SK-N-SH treated with all-trans-retinoic acid at 6 μM for 48 hours (cell line): ENCODE measurements at regions not wholly inside any gene's neighbourhood (a gene's known extent, or its start where the extent isn't known, plus 50 kb on each side); places are given as distances from the start of the nearest gene placed in this dataset.

Experiments
- ATAC-seq: fragments of 200-7000 bp; cut with Tn5 transposase; 3 replicates; pipeline ENCODE4 v1.9.1; 2020; ENCODE audit warnings: mild to moderate bottlenecking, moderate library complexity
- ARNTL ChIP-seq: fragments of 450-650 bp; formaldehyde crosslinking; IDR thresholded peaks from 2 replicates; pipeline ENCODE4 v1.5.0; 2020; ENCODE audit warnings: low read depth, mild to moderate bottlenecking, moderate library complexity, borderline replicate concordance
- BACH2 ChIP-seq: fragments of 250-450 bp; sonication (Bioruptor Pico); IDR thresholded peaks from 2 replicates; pipeline ENCODE4 v1.9.0; 2021; ENCODE audit warnings: mild to moderate bottlenecking, borderline replicate concordance
- CSDC2 ChIP-seq: fragments of 250-450 bp; sonication (Bioruptor Pico); IDR thresholded peaks from 2 replicates; pipeline ENCODE4 v1.5.0; 2020; ENCODE audit warnings: mild to moderate bottlenecking, moderate library complexity
- ESRRG ChIP-seq: fragments of 250-450 bp; sonication (Bioruptor Pico); IDR thresholded peaks from 2 replicates; pipeline ENCODE4 v1.6.1; 2021; ENCODE audit warnings: mild to moderate bottlenecking
- GLIS3 ChIP-seq: fragments of 250-450 bp; sonication (Bioruptor Pico); IDR thresholded peaks from 2 replicates; pipeline ENCODE4 v1.5.0; 2020; ENCODE audit warnings: mild to moderate bottlenecking, moderate library complexity
- ISL1 ChIP-seq: fragments of 250-450 bp; sonication (Bioruptor Pico); IDR thresholded peaks from 2 replicates; pipeline ENCODE4 v2.1.2; 2022; ENCODE audit warnings: mild to moderate bottlenecking, moderate library complexity
- OSR1 ChIP-seq: fragments of 250-450 bp; sonication (Bioruptor Pico); IDR thresholded peaks from 2 replicates; pipeline ENCODE4 v1.8.0; 2022; ENCODE audit warnings: moderate library complexity, mild to moderate bottlenecking, inconsistent platforms
- PPARA ChIP-seq: fragments of 250-450 bp; sonication (Bioruptor Pico); IDR thresholded peaks from 2 replicates; pipeline ENCODE4 v1.5.0; 2020; ENCODE audit warnings: mild to moderate bottlenecking, borderline replicate concordance
- RARB ChIP-seq: fragments of 250-450 bp; sonication (Bioruptor Pico); IDR thresholded peaks from 2 replicates; pipeline ENCODE4 v1.8.0; 2021; ENCODE audit warnings: mild to moderate bottlenecking, moderate library complexity
- SNAI2 ChIP-seq: fragments of 250-450 bp; sonication (Bioruptor Pico); IDR thresholded peaks from 2 replicates; pipeline ENCODE4 v1.5.0; 2020; ENCODE audit warnings: mild to moderate bottlenecking, moderate library complexity
- TCF4 ChIP-seq: fragments of 250-450 bp; sonication (Bioruptor Pico); IDR thresholded peaks from 2 replicates; pipeline ENCODE4 v1.8.0; 2021; ENCODE audit warnings: mild to moderate bottlenecking, moderate library complexity, borderline replicate concordance
- TOX ChIP-seq: fragments of 250-450 bp; sonication (Bioruptor Pico); IDR thresholded peaks from 2 replicates; pipeline ENCODE4 v1.8.0; 2021; ENCODE audit warnings: mild to moderate bottlenecking, moderate library complexity, borderline replicate concordance
- ZC3H10 ChIP-seq: fragments of 250-450 bp; sonication (Bioruptor Pico); IDR thresholded peaks from 2 replicates; pipeline ENCODE4 v1.5.1; 2021; ENCODE audit warnings: mild to moderate bottlenecking, moderate library complexity
- ZFP3 ChIP-seq: fragments of 250-450 bp; sonication (Bioruptor Pico); IDR thresholded peaks from 2 replicates; pipeline ENCODE4 v1.5.0; 2020; ENCODE audit warnings: mild to moderate bottlenecking, moderate library complexity
- ZFP30 ChIP-seq: fragments of 450-650 bp; formaldehyde crosslinking; IDR thresholded peaks from 2 replicates; pipeline ENCODE4 v1.5.0; 2022; ENCODE audit warnings: mild to moderate bottlenecking, moderate library complexity
- ZNF565 ChIP-seq: fragments of 450-650 bp; formaldehyde crosslinking; conservative IDR thresholded peaks from 2 replicates; pipeline ENCODE4 v1.5.0; 2020; ENCODE audit warnings: low read depth, mild to moderate bottlenecking, moderate library complexity
- ZNF70 ChIP-seq: fragments of 450-650 bp; formaldehyde crosslinking; IDR thresholded peaks from 2 replicates; pipeline ENCODE4 v1.5.0; 2020; ENCODE audit warnings: mild to moderate bottlenecking, moderate library complexity
- ZNF8 ChIP-seq: fragments of 450-650 bp; formaldehyde crosslinking; IDR thresholded peaks from 2 replicates; pipeline ENCODE4 v1.5.0; 2020; ENCODE audit warnings: mild to moderate bottlenecking, moderate library complexity
- TF ChIP-seq, protein P1 (sequence below): fragments of 250-450 bp; sonication (Bioruptor Pico); IDR thresholded peaks from 2 replicates; pipeline ENCODE4 v1.8.0; 2021; ENCODE audit warnings: low read depth, mild to moderate bottlenecking, moderate library complexity, borderline replicate concordance
- TF ChIP-seq, protein P2 (sequence below): fragments of 250-450 bp; sonication (Bioruptor Pico); IDR thresholded peaks from 2 replicates; pipeline ENCODE4 v1.5.0; 2020; ENCODE audit warnings: mild to moderate bottlenecking, moderate library complexity
- TF ChIP-seq, protein P3 (sequence below): fragments of 250-450 bp; sonication (Bioruptor Pico); IDR thresholded peaks from 2 replicates; pipeline ENCODE4 v1.5.1; 2021; ENCODE audit warnings: mild to moderate bottlenecking, moderate library complexity
- TF ChIP-seq, protein P4 (sequence below): fragments of 250-450 bp; sonication (Bioruptor Pico); IDR thresholded peaks from 2 replicates; pipeline ENCODE4 v1.8.0; 2020; ENCODE audit warnings: mild to moderate bottlenecking, moderate library complexity, borderline replicate concordance
- TF ChIP-seq, protein P5 (sequence below): fragments of 250-450 bp; sonication (Bioruptor Pico); IDR thresholded peaks from 2 replicates; pipeline ENCODE4 v1.5.1; 2020; ENCODE audit warnings: low read depth, mild to moderate bottlenecking, moderate library complexity

DNA sequence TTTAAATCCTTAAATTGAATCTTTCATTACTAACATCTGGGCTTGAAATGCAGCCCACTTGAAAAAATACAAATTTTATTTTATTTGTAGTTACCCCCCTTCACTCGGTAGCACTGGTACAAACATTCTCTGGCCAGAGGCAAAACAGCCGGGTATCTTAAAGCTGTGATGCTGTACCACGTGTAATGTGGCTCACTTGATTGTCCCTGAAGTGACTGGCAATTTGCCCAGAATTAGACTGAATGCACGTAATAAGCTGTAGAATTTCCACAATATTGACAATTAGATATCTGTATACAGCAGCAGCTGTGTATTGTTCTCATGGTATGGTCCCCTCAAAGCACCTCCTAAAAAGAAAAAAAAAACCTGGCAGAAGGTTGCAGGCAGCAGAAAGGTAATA, 192.8 kb upstream of the TBC1D5 start:
- ATAC-seq, result no peak; the same call in 2 of the 3 replicates
- no peak for TF ChIP-seq GLIS3 (CRISPR knock-in tag)
- TF ChIP-seq, protein P1, sequence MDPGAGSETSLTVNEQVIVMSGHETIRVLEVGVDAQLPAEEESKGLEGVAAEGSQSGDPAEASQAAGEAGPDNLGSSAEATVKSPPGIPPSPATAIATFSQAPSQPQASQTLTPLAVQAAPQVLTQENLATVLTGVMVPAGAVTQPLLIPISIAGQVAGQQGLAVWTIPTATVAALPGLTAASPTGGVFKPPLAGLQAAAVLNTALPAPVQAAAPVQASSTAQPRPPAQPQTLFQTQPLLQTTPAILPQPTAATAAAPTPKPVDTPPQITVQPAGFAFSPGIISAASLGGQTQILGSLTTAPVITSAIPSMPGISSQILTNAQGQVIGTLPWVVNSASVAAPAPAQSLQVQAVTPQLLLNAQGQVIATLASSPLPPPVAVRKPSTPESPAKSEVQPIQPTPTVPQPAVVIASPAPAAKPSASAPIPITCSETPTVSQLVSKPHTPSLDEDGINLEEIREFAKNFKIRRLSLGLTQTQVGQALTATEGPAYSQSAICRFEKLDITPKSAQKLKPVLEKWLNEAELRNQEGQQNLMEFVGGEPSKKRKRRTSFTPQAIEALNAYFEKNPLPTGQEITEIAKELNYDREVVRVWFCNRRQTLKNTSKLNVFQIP, result no peak
- TF ChIP-seq TOX (CRISPR knock-in tag), result no peak
- TF ChIP-seq BACH2 (CRISPR knock-in tag), result no peak
- TF ChIP-seq ZFP3 (CRISPR knock-in tag), result no peak
- TF ChIP-seq ISL1 (CRISPR knock-in tag), result no peak
- TF ChIP-seq, protein P2, sequence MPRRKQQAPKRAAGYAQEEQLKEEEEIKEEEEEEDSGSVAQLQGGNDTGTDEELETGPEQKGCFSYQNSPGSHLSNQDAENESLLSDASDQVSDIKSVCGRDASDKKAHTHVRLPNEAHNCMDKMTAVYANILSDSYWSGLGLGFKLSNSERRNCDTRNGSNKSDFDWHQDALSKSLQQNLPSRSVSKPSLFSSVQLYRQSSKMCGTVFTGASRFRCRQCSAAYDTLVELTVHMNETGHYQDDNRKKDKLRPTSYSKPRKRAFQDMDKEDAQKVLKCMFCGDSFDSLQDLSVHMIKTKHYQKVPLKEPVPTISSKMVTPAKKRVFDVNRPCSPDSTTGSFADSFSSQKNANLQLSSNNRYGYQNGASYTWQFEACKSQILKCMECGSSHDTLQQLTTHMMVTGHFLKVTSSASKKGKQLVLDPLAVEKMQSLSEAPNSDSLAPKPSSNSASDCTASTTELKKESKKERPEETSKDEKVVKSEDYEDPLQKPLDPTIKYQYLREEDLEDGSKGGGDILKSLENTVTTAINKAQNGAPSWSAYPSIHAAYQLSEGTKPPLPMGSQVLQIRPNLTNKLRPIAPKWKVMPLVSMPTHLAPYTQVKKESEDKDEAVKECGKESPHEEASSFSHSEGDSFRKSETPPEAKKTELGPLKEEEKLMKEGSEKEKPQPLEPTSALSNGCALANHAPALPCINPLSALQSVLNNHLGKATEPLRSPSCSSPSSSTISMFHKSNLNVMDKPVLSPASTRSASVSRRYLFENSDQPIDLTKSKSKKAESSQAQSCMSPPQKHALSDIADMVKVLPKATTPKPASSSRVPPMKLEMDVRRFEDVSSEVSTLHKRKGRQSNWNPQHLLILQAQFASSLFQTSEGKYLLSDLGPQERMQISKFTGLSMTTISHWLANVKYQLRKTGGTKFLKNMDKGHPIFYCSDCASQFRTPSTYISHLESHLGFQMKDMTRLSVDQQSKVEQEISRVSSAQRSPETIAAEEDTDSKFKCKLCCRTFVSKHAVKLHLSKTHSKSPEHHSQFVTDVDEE (CRISPR knock-in tag), result no peak
- TF ChIP-seq RARB (CRISPR knock-in tag), result no peak
- no peak for TF ChIP-seq ZNF8
- TF ChIP-seq, protein P3, sequence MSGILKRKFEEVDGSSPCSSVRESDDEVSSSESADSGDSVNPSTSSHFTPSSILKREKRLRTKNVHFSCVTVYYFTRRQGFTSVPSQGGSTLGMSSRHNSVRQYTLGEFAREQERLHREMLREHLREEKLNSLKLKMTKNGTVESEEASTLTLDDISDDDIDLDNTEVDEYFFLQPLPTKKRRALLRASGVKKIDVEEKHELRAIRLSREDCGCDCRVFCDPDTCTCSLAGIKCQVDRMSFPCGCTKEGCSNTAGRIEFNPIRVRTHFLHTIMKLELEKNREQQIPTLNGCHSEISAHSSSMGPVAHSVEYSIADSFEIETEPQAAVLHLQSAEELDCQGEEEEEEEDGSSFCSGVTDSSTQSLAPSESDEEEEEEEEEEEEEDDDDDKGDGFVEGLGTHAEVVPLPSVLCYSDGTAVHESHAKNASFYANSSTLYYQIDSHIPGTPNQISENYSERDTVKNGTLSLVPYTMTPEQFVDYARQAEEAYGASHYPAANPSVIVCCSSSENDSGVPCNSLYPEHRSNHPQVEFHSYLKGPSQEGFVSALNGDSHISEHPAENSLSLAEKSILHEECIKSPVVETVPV (CRISPR knock-in tag), result no peak
- no peak for TF ChIP-seq ZNF565 (CRISPR knock-in tag)
- TF ChIP-seq ARNTL (CRISPR knock-in tag), result no peak
- no peak for TF ChIP-seq SNAI2 (CRISPR knock-in tag)
- TF ChIP-seq TCF4 (CRISPR knock-in tag), result no peak
- TF ChIP-seq, protein P4, sequence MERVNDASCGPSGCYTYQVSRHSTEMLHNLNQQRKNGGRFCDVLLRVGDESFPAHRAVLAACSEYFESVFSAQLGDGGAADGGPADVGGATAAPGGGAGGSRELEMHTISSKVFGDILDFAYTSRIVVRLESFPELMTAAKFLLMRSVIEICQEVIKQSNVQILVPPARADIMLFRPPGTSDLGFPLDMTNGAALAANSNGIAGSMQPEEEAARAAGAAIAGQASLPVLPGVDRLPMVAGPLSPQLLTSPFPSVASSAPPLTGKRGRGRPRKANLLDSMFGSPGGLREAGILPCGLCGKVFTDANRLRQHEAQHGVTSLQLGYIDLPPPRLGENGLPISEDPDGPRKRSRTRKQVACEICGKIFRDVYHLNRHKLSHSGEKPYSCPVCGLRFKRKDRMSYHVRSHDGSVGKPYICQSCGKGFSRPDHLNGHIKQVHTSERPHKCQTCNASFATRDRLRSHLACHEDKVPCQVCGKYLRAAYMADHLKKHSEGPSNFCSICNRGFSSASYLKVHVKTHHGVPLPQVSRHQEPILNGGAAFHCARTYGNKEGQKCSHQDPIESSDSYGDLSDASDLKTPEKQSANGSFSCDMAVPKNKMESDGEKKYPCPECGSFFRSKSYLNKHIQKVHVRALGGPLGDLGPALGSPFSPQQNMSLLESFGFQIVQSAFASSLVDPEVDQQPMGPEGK (CRISPR knock-in tag), result no peak
- TF ChIP-seq ZFP30 (CRISPR knock-in tag), result no peak
- TF ChIP-seq, protein P5, sequence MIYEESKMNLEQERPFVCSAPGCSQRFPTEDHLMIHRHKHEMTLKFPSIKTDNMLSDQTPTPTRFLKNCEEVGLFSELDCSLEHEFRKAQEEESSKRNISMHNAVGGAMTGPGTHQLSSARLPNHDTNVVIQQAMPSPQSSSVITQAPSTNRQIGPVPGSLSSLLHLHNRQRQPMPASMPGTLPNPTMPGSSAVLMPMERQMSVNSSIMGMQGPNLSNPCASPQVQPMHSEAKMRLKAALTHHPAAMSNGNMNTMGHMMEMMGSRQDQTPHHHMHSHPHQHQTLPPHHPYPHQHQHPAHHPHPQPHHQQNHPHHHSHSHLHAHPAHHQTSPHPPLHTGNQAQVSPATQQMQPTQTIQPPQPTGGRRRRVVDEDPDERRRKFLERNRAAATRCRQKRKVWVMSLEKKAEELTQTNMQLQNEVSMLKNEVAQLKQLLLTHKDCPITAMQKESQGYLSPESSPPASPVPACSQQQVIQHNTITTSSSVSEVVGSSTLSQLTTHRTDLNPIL, result no peak
- no peak for TF ChIP-seq CSDC2
- no peak for TF ChIP-seq OSR1 (CRISPR knock-in tag)

DNA sequence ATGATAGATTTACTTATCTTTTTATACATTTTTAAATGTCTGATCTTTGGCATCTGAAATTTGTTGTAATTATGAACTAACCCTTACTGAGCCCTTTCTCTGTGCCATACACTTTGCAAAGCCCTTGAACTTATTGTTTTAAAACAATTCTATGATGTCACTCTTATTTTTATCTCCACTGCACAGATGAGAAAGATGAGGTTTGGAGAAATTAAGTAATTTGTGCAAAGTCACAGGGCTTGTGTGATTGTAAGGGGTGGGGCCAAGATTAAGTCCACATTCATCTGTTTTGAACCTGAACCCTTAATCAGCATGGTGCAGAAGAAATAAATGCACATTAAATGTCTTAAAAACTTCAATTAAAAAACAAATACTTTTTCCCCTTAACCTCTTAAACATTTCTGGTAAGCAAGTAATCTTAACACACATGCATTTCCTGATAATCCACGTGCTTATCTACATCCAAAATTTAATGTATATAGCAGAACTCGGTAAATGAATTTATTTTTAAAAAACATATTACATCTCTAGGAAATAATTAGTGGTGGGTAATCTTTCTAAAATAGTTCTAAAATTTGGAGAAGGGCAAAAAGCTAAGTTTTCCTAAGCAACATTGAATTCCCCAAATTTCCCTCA, 189.8 kb upstream of the TBC1D5 start:
- ATAC-seq, result no peak
- TF ChIP-seq ZNF70 (no peak), TOX (CRISPR knock-in tag) (no peak), BACH2 (CRISPR knock-in tag) (no peak), ZNF565 (CRISPR knock-in tag) (no peak), GLIS3 (CRISPR knock-in tag) (no peak), SNAI2 (CRISPR knock-in tag) (no peak), OSR1 (CRISPR knock-in tag) (no peak), ZC3H10 (CRISPR knock-in tag) (no peak), ESRRG (CRISPR knock-in tag) (no peak), ZFP3 (CRISPR knock-in tag) (no peak), ZNF8 (no peak), PPARA (CRISPR knock-in tag) (no peak)
- TF ChIP-seq, protein P4 (CRISPR knock-in tag), result no peak
- TF ChIP-seq, protein P1, result no peak
- TF ChIP-seq, protein P5, result no peak
